ENCODE measurements at regions not wholly inside any gene's neighbourhood (a gene's known extent, or its start where the extent isn't known, plus 50 kb on each side); places are given as distances from the start of the nearest gene placed in this dataset.

GRCh38 chr13:33745370-33746324 lies 72.3 kb upstream of the RFC3 start:
- no peak overlapping the region for H3K27ac Mint-ChIP-seq
- no peaks in the 10 kb centered on the region for H3K27me3 Mint-ChIP-seq
- no peaks in the 10 kb centered on the region for H3K36me3 Mint-ChIP-seq
- no peak for DNase-seq (ENCODE audit: low spot score)
- no peak for ATAC-seq
- peaks cover 20 to 25% of the 10 kb centered on the region in 2 donors for H3K4me1 Mint-ChIP-seq (ENCODE audit: low read depth in 2 of 2)
- no peak overlapping the region for H3K4me3 Mint-ChIP-seq
- H3K9me3 Mint-ChIP-seq: peaks cover 2% of the 10 kb centered on the region

- Mint-ChIP-seq H3K27ac (no peak overlapping the region), H3K4me1 (ENCODE audit: low read depth in 2 of 2) (peaks cover 20 to 25% of the 10 kb centered on the region in 2 donors), H3K4me3 (no peak overlapping the region), H3K36me3 (no peaks in the 10 kb centered on the region), H3K27me3 (no peaks in the 10 kb centered on the region), H3K9me3 (no peaks in the 10 kb centered on the region)
- ATAC-seq (no peak), DNase-seq (ENCODE audit: low spot score) (no peak)
Observed at GRCh38 chr13:33746867-33747266, 71.1 kb upstream of the RFC3 start.

GRCh38 chr13:33751151-33751550 lies 66.8 kb upstream of the RFC3 start:
- Mint-ChIP-seq H3K27ac (no peak overlapping the region), H3K27me3 (peaks cover 0 to 2% of the 10 kb centered on the region in 2 donors), H3K9me3 (peaks cover 5% of the 10 kb centered on the region), H3K4me1 (ENCODE audit: low read depth in 2 of 2) (no peaks in the 10 kb centered on the region), H3K4me3 (no peak overlapping the region), H3K36me3 (no peaks in the 10 kb centered on the region)
- ATAC-seq (no peak), DNase-seq (ENCODE audit: low spot score) (no peak)

GRCh38 chr13:33752094-33752493 lies 65.9 kb upstream of the RFC3 start:
- Mint-ChIP-seq H3K36me3 (no peaks in the 10 kb centered on the region), H3K4me1 (ENCODE audit: low read depth in 2 of 2) (no peaks in the 10 kb centered on the region), H3K27ac (no peak overlapping the region), H3K4me3 (no peak overlapping the region), H3K27me3 (peaks cover 0 to 2% of the 10 kb centered on the region in 2 donors), H3K9me3 (peaks cover 5% of the 10 kb centered on the region)
- DNase-seq (ENCODE audit: low spot score) (no peak), ATAC-seq (no peak)

- ATAC-seq (no peak), DNase-seq (ENCODE audit: low spot score) (no peak)
- Mint-ChIP-seq H3K4me3 (no peak overlapping the region), H3K4me1 (ENCODE audit: low read depth in 2 of 2) (no peaks in the 10 kb centered on the region), H3K9me3 (peaks cover 5% of the 10 kb centered on the region), H3K27ac (no peak overlapping the region), H3K27me3 (peaks cover 0 to 2% of the 10 kb centered on the region in 2 donors), H3K36me3 (no peaks in the 10 kb centered on the region)
Observed at GRCh38 chr13:33752597-33752996, 65.4 kb upstream of the RFC3 start.

- Mint-ChIP-seq H3K4me3 (no peak overlapping the region), H3K9me3 (peaks cover 5% of the 10 kb centered on the region), H3K27me3 (peaks cover 0 to 2% of the 10 kb centered on the region in 2 donors), H3K4me1 (ENCODE audit: low read depth in 2 of 2) (no peaks in the 10 kb centered on the region), H3K36me3 (no peaks in the 10 kb centered on the region), H3K27ac (no peak overlapping the region)
- no peak for ATAC-seq
- DNase-seq (ENCODE audit: low spot score): no peak
Observed at GRCh38 chr13:33756929-33757328, 61.0 kb upstream of the RFC3 start.

- DNase-seq (ENCODE audit: low spot score) (no peak), ATAC-seq (no peak)
- Mint-ChIP-seq H3K9me3 (peaks cover 5% of the 10 kb centered on the region), H3K27ac (no peak overlapping the region), H3K27me3 (peaks cover 0 to 4% of the 10 kb centered on the region in 2 donors), H3K36me3 (no peaks in the 10 kb centered on the region), H3K4me3 (no peak overlapping the region), H3K4me1 (ENCODE audit: low read depth in 2 of 2) (no peaks in the 10 kb centered on the region)
Observed at GRCh38 chr13:33757713-33758112, 60.2 kb upstream of the RFC3 start.

- Mint-ChIP-seq H3K9me3 (peaks cover 5% of the 10 kb centered on the region), H3K36me3 (no peaks in the 10 kb centered on the region), H3K27me3 (peaks cover 0 to 4% of the 10 kb centered on the region in 2 donors), H3K4me1 (ENCODE audit: low read depth in 2 of 2) (no peaks in the 10 kb centered on the region), H3K27ac (no peak overlapping the region), H3K4me3 (no peak overlapping the region)
- DNase-seq (ENCODE audit: low spot score) (no peak), ATAC-seq (no peak)
Observed at GRCh38 chr13:33758113-33758512, 59.8 kb upstream of the RFC3 start.

GRCh38 chr13:33761740-33762139 lies 56.2 kb upstream of the RFC3 start:
- no peak overlapping the region for H3K4me3 Mint-ChIP-seq
- no peak for ATAC-seq
- peaks cover 2 to 11% of the 10 kb centered on the region in 2 donors for H3K27me3 Mint-ChIP-seq
- no peak overlapping the region for H3K27ac Mint-ChIP-seq
- H3K9me3 Mint-ChIP-seq: no peaks in the 10 kb centered on the region
- no peaks in the 10 kb centered on the region for H3K36me3 Mint-ChIP-seq
- DNase-seq (ENCODE audit: low spot score): no peak
- no peaks in the 10 kb centered on the region for H3K4me1 Mint-ChIP-seq (ENCODE audit: low read depth in 2 of 2)

- no peak for ATAC-seq
- H3K9me3 Mint-ChIP-seq: peaks cover 1% of the 10 kb centered on the region
Observed at GRCh38 chr13:33763021-33763420, 54.9 kb upstream of the RFC3 start.

GRCh38 chr13:33764716-33765115 lies 53.2 kb upstream of the RFC3 start:
- peaks cover 4 to 18% of the 10 kb centered on the region in 2 donors for H3K27me3 Mint-ChIP-seq
- H3K27ac Mint-ChIP-seq: no peak overlapping the region
- H3K4me1 Mint-ChIP-seq (ENCODE audit: low read depth in 2 of 2): no peaks in the 10 kb centered on the region
- no peak for DNase-seq (ENCODE audit: low spot score)
- peaks cover 3% of the 10 kb centered on the region for H3K9me3 Mint-ChIP-seq
- H3K36me3 Mint-ChIP-seq: no peaks in the 10 kb centered on the region
- no peak for ATAC-seq
- no peak overlapping the region for H3K4me3 Mint-ChIP-seq

More at GRCh38 chr13:33763021-33763420, 54.9 kb upstream of the RFC3 start:
- Mint-ChIP-seq H3K36me3 (no peaks in the 10 kb centered on the region), H3K27me3 (peaks cover 3 to 14% of the 10 kb centered on the region in 2 donors), H3K4me3 (no peak overlapping the region), H3K27ac (no peak overlapping the region), H3K4me1 (ENCODE audit: low read depth in 2 of 2) (no peaks in the 10 kb centered on the region)
- no peak for DNase-seq (ENCODE audit: low spot score)

- Mint-ChIP-seq H3K36me3 (no peaks in the 10 kb centered on the region), H3K27me3 (peaks cover 4 to 18% of the 10 kb centered on the region in 2 donors), H3K4me3 (no peak overlapping the region), H3K4me1 (ENCODE audit: low read depth in 2 of 2) (no peaks in the 10 kb centered on the region), H3K27ac (no peak overlapping the region), H3K9me3 (peaks cover 3% of the 10 kb centered on the region)
- ATAC-seq (no peak), DNase-seq (ENCODE audit: low spot score) (no peak)
Observed at GRCh38 chr13:33766329-33767123, 51.4 kb upstream of the RFC3 start.

- no peak for ATAC-seq
- no peak for DNase-seq (ENCODE audit: low spot score)
- no peak overlapping the region for H3K4me3 Mint-ChIP-seq
- no peak overlapping the region for H3K27ac Mint-ChIP-seq
- no peaks in the 10 kb centered on the region for H3K36me3 Mint-ChIP-seq
- peaks cover 3% of the 10 kb centered on the region for H3K9me3 Mint-ChIP-seq
- peaks cover 4 to 18% of the 10 kb centered on the region in 2 donors for H3K27me3 Mint-ChIP-seq
- no peaks in the 10 kb centered on the region for H3K4me1 Mint-ChIP-seq (ENCODE audit: low read depth in 2 of 2)
Observed at GRCh38 chr13:33767140-33767539, 50.8 kb upstream of the RFC3 start.

Data from natural killer cell treated with Interleukin-12 subunit alpha and Interleukin-12 subunit beta and Interleukin-15 and Interleukin-18, amount 100 ng/mL, for 72 hours (primary cell).